Glutamatergic neuron (in vitro differentiated cells): ENCODE measurements at regions not wholly inside any gene's neighbourhood (a gene's known extent, or its start where the extent isn't known, plus 50 kb on each side); places are given as distances from the start of the nearest gene placed in this dataset.

Source experiments
- DNase-seq: peaks from one replicate; pipeline ENCODE4 v3.0.0; 2022
- H3K27ac Mint-ChIP-seq: one replicate; pipeline ENCODE4 v1.8.0; 2020; ENCODE audit warnings: mild to moderate bottlenecking, mixed read lengths, inconsistent platforms; ENCODE audit not compliant: unreplicated experiment
- H3K27me3 Mint-ChIP-seq: one replicate; pipeline ENCODE4 v1.8.0; 2020; ENCODE audit warnings: mild to moderate bottlenecking, moderate library complexity, mixed read lengths, inconsistent platforms; ENCODE audit not compliant: unreplicated experiment
- H3K36me3 Mint-ChIP-seq: one replicate; pipeline ENCODE4 v1.8.0; 2020; ENCODE audit warnings: mild to moderate bottlenecking, mixed read lengths, inconsistent platforms; ENCODE audit not compliant: unreplicated experiment
- H3K4me1 Mint-ChIP-seq: one replicate; pipeline ENCODE4 v1.8.0; 2020; ENCODE audit warnings: mild to moderate bottlenecking, low read depth, mixed read lengths, inconsistent platforms; ENCODE audit not compliant: unreplicated experiment
- H3K4me3 Mint-ChIP-seq: one replicate; pipeline ENCODE4 v1.8.0; 2020; ENCODE audit warnings: mild to moderate bottlenecking, mixed read lengths, inconsistent platforms; ENCODE audit not compliant: unreplicated experiment
- H3K9me3 Mint-ChIP-seq: one replicate; pipeline ENCODE4 v1.8.0; 2020; ENCODE audit warnings: mild to moderate bottlenecking, moderate library complexity, mixed read lengths, inconsistent platforms; ENCODE audit not compliant: unreplicated experiment
- CTCF ChIP-seq: fragments of 200-600 bp; sonication (generic); IDR thresholded peaks from one replicate; pipeline ENCODE4 v1.5.0; 2021; ENCODE audit not compliant: partially characterized antibody, unreplicated experiment

GRCh38 chr16:62692685-62693084, 656.4 kb upstream of the CDH8 start:
- no peak for DNase-seq
- Mint-ChIP-seq H3K4me3 (no peak overlapping the region), H3K4me1 (no peaks in the 10 kb centered on the region), H3K9me3 (peaks cover 2% of the 10 kb centered on the region), H3K27me3 (no peaks in the 10 kb centered on the region), H3K27ac (no peak overlapping the region), H3K36me3 (peaks cover 6% of the 10 kb centered on the region)
- TF ChIP-seq CTCF, result no peak

GRCh38 chr16:62681819-62682218, 645.6 kb upstream of the CDH8 start:
- H3K4me1 Mint-ChIP-seq, result no peaks in the 10 kb centered on the region
- H3K27ac Mint-ChIP-seq, result no peak overlapping the region
- no peak for DNase-seq
- H3K27me3 Mint-ChIP-seq, result no peaks in the 10 kb centered on the region
- TF ChIP-seq CTCF, result no peak
- H3K36me3 Mint-ChIP-seq, result peaks cover 13% of the 10 kb centered on the region
- peaks cover 7% of the 10 kb centered on the region for H3K9me3 Mint-ChIP-seq
- no peak overlapping the region for H3K4me3 Mint-ChIP-seq

- no peak for TF ChIP-seq CTCF
- no peak overlapping the region for H3K4me3 Mint-ChIP-seq
- H3K9me3 Mint-ChIP-seq, result peaks cover 8% of the 10 kb centered on the region
- H3K27ac Mint-ChIP-seq, result no peak overlapping the region
- no peaks in the 10 kb centered on the region for H3K4me1 Mint-ChIP-seq
- H3K36me3 Mint-ChIP-seq, result peaks cover 18% of the 10 kb centered on the region
- no peaks in the 10 kb centered on the region for H3K27me3 Mint-ChIP-seq
- DNase-seq, result no peak
Measured at GRCh38 chr16:62678796-62679195, 642.6 kb upstream of the CDH8 start.

- H3K4me1 Mint-ChIP-seq, result no peaks in the 10 kb centered on the region
- peaks cover 8% of the 10 kb centered on the region for H3K9me3 Mint-ChIP-seq
- H3K4me3 Mint-ChIP-seq, result no peak overlapping the region
- peaks cover 18% of the 10 kb centered on the region for H3K36me3 Mint-ChIP-seq
- H3K27me3 Mint-ChIP-seq, result no peaks in the 10 kb centered on the region
- no peak overlapping the region for H3K27ac Mint-ChIP-seq
- DNase-seq, result no peak
- TF ChIP-seq CTCF, result no peak
Measured at GRCh38 chr16:62676306-62676705, 640.1 kb upstream of the CDH8 start.

- no peaks in the 10 kb centered on the region for H3K4me1 Mint-ChIP-seq
- H3K4me3 Mint-ChIP-seq, result no peak overlapping the region
- H3K27ac Mint-ChIP-seq, result no peak overlapping the region
- H3K9me3 Mint-ChIP-seq, result peaks cover 3% of the 10 kb centered on the region
- TF ChIP-seq CTCF, result no peak
- H3K36me3 Mint-ChIP-seq, result no peaks in the 10 kb centered on the region
- no peak for DNase-seq
- H3K27me3 Mint-ChIP-seq, result peaks cover 2% of the 10 kb centered on the region
Measured at GRCh38 chr16:62665269-62665668, 629.0 kb upstream of the CDH8 start.
